ENCODE measurements at regions not wholly inside any gene's neighbourhood (a gene's known extent, or its start where the extent isn't known, plus 50 kb on each side); places are given as distances from the start of the nearest gene placed in this dataset.
"Not testable (repeated sequence)": the region's sequence is repeated elsewhere in the genome, so short reads cannot be mapped to it uniquely, and the experiment has no call there.

DNA sequence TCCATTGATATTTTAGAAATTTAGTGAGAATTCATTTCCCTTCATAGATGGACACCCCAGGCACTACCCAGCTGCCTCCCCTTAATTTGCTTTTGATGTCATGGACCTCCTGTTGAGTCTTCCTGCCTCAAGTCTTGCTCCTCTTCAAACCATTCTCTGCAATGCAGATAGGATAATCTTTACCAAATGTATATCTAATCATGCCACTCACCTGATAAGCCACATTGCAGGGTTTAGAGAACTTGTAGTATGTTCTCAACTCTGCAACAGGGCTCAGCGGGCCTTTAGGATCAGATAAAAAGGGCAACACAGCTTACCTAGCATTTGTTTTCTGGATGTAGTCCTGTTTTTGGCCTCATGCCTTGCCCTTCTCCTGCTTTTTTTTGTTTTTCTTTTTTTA lies 234.5 kb downstream of the EMP1 start:
- DNase-seq: no peak

DNA sequence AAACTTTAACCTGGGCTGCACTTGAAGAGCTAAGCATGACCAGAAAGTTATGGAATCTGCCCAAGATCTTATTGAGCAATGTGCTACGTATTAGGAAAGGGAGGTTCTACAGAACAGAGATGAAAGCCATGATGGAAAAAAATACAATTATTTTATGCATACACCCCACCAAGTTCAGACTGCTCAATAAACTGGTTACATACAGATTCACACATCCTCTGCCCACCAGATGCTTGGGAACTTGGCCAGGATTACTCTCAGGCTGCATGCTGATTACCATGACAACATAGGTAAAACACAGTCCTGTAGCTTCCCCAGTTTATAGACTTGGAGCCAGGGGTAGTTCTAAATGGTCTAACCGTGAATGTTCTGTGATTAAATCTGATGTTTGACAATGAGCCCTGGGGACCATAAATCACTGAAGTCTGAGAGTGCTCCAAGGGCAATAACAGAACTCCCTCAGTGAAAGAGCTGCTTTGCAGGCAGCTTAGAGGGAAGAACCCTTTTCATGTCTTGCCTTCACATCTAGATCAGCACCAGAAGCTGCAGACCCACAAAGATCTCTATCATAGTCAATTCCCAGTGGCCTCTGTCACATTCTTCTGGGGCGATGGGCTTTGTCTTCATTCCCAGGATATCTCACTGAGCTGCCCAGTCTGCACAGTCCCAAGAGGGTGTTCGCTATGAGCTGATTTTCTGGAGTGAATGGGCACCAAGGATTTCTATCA lies 232.2 kb downstream of the EMP1 start:
- DNase-seq: no peak

DNA sequence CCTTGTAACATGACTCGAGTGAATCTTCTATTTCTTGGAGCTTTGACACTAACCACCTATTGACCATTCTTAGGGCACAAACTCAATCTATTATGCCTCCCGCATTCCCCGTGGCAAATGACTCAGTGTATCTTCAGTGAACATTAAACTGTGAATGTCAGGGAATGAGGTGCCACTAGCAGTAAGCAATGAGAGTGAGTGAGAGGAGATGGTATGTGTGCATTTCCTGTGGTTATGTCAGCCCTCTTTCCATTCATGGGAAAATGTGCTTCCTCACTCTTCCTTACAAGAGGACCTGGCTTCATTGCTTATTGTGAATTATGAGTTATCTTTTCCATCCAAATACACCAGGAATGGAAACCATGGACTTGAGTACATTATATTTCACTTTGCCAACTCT lies 229.2 kb downstream of the EMP1 start:
- no peak for DNase-seq

DNA sequence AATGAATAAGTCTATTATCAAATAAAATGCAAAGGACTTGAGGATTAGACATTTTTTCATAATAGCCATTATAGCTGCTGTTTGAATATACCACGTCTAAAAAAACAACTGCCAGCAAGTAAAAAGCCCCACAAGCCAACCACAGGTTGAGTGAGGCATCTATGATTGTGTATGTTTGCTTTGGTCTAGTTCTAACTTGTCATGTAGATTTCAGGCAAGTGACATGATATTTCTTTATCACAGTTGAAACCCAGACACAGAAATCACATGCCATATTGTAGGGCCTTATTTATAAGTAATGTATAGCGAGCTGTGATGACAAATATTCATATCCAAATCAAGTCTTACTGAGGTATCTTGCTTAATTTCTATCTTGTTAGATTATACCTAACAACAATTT lies 225.8 kb downstream of the EMP1 start:
- DNase-seq: no peak

DNA sequence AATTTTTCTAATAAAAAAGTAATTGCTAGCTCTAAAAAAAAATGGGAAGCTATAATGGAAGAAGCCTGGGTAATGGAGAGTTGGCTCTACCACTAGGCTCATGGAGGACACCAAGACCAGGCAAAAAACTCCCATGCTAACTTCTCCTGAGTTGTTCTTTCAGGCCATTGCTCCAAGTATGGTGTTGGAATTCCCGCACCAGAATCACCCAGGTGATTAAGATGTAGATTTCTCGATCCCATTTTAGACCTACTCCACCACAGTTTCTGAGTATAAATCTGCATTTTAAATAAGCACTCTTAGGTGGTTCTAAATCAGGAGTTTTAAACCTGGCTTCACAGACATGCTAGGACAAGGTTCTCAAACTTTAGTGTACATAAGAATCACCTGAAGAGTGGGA lies 221.0 kb downstream of the EMP1 start:
- DNase-seq: no peak

DNA sequence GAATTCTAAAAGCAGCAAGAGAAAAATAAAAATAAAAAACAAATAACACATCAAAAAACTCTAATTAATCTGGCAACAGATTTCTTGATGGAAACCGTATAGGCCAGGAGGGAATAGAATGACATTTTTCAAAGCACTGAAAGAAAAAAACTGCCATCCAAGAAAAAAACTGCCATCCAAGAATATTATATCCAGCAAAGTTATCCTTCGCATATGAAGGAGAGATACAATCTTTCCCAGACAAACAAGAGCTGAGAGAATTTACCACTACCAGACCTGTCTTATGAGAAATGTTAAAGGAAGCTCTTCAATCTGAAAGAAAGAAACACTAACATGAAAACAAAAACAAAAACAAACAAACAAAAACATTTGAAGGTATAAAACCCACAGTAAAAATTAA lies 214.8 kb downstream of the EMP1 start:
- no peak for DNase-seq

DNA sequence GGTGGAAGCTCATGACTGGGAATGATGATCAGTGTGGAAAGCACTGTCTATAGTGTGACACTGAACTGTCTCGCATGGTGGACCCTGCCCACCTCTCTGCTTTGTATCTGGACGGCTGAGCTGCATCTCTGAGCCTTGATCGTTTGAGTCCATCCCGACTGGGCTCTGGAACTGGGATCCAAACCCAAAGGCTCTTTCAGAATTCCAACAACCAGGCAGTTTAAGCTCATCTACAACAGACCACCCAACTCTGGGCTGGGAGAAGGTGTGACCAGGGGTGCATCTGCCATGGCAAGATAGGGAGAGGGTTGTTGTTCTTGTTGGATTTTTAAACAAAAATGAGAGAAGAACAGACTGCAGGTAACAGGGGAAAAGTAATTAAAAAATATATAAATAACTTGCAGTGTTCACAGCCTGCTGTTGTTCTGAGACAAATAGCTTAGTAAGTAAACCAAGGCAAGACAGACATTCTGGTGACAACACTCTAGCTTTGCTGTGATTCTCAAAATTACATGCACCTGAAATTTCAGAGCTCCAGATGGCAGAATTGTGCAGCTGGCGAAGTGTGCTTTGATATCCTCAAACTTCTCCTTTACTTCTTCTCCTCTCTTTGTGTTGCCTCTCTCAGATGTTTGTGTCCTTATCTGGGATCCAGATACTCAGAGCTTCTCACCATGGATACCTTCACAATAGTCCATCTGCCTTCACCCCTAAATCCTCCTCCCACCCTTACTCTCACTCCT lies 209.6 kb downstream of the EMP1 start:
- no peak for DNase-seq

DNA sequence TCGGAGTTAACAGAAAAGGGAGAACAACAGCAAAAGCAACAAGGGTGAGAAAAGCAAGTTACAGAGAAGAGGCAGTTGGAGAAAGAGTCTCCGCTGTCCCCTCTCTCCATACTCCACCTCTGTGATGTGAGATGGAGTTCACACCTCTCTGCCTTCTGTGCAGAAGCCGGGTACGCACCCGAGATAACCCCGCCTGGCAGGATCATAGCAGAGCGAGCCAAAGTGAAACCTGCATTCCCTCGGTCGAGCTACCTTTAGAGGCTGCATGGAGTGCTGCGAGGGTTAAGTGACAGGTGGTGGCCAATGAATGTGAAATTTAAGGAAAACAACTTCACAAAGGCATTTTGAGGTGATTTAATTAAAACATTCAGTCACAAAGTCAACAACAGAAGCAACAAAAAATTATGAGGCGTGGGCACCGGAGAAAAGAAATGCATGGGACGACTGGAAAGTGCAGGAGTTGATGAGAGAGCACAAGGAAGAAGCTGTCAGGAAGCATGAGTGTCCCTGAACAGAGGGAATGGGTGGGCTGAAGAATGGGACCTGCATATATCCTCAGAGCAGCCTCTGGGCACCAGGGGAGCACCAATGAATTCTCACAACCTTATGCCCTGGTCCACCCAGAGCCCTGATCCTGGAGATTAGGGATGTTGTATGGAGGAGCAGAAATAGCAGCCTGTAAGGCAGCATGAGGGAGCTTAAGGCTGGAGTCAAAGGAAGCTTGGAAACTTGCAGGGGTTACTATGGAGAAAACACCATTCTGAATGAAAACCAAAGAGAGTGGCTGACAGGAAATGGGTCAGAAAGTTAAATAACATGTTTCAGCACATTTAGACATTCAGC lies 208.3 kb downstream of the EMP1 start:
- DNase-seq: no peak

DNA sequence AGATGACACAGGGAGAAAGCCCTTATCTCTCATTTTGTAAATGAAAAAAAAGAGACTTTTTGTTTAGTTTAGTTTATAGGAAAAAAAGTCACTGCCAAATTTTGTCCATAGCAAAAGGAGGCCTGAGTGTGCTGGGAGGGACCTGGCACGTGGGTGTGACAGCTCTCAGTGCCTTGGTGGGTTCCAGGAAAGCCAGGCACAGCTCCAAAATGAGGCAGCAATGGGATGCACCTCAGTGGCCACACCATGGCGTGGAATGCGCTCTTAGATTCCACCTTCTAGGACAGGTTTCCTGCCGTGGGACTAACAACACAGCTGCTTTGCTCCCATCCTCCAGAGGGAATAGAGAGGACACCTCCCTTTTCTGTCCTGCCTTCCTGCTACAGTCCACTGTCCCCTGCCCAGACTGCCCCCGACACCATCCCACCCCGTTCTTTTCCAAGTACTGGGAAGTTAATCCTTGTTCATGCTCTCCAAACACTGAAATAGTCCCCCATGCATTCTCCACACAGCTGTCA lies 207.6 kb downstream of the EMP1 start:
- no peak for DNase-seq

DNA sequence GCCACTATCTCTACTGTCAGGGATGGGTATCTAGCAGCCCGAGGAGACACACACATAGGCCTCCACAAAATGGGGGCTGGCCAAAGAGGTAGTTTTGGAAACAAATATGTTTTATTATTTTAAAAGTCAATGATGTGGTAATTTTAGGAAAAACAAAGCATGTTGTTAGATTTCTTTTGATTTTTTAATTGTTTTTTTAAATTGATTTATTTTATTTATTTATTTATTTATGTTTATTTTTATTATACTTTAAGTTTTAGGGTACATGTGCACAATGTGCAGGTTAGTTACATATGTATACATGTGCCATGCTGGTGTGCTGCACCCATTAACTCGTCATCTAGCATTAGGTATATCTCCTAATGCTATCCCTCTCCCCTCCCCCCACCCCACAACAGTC lies 194.8 kb downstream of the EMP1 start:
- not testable (repeated sequence) for DNase-seq

DNA sequence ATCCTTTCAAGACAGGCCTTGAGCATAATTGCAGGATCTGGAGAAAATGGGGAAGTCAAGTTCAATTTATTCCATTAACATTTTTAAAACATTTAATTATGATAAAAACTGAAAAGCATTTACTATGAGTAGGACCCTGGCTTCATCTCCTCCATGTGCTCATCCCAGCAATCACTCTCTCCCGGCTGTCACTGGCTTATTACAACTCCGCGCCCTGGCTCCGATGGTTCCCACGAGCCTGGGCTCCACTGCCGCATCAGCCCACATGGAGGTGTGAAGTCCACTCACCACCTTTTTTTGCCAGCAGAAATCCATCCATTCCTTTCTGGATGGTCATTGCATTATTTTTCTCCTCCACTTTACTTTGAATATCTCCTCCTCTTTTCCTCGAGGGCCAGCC lies 194.4 kb downstream of the EMP1 start:
- no peak for DNase-seq

DNA sequence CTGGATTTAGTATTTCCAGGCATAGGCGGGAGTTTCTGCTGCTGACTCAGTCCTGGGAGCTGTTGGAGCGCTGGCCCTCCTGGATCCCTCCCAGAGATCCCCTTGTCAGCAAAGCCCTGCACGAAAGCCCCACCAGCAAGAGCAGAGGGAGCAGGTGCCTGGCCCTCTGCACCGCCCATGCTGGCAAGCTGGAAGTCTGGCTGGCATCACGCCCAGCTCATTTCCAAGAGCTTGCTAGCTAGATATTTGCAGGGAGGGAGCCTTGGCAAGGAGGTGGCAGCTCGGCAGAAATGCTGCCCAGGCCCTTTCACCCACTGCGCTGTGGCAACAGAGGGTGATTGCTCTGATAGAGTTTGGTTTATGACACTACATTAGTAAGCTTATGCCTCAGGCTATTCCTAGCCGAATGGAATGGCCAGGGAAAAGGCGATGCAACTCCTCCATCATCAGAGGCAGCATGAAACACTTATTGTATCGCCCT lies 193.9 kb downstream of the EMP1 start:
- no peak for DNase-seq

DNA sequence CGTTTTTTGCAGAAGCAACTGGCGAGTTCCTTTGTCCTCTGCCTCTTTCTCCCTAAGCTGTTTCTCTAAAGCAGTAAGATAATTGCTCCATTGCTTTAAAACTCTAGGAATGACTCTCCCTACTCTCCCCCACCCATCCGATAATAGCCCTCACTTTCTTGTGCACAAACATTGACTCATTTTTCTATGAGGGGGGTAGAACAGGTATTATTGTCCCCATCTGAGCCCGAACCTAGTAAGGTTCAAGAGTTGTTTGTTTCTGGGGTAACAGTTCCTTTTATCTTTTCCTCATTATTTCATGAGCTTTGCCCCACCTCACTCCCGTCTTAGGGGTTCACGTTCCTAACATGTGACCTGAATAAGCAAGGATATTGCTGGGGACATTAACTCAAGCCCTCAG lies 190.6 kb downstream of the EMP1 start:
- DNase-seq: no peak

DNA sequence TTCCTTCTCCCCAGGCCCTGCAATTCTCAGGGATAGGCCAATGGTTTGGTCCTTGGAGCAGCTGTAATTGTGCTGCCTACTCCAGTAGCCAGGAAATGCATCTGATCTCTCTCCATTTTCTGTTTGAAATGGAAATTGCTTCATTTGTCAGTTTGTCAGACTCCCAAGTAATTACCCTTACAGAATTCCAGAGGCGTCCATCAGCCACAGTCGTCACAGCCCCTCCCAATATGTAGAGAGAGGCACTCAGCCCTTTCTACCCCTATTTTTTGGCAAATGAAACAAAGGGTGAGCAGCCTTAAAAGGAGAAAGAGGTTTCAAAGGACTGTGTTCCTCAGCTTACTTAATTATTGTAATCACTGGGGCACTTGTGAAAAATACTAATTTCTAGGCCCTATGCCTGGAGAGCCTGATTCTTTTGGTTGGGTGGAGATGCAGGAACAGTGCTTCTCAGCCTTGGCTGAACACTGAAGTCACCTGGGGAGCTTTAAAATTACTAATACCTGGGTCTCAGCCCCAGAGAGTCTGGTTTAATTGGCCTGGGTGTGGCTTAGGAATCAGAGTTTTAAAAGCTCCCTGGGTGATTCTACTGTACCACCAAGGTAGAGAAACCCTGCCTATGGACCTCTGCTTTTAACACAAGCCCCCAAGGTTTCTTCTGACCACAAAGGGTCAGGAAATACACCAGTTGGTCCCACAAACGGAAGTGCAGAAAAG lies 190.0 kb downstream of the EMP1 start:
- DNase-seq: no peak

DNA sequence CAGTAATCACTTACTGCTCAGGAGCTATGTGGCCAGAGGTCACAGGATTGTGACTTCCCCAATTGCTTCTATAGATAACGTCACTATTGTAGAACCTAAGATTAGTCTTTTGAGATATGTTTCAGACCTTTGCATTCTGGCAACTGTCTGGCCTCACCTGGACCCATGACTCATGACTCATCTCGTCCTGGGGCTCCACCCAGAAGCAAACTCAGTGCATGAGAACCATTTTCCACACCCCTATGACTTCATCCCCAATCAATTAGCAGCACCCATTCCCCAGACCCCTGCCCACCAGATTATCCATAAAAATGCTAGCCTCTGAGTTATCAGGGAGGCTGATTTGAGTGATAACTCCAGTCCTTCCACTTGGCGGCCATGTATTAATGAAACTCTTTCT lies 186.9 kb downstream of the EMP1 start:
- no peak for DNase-seq

DNA sequence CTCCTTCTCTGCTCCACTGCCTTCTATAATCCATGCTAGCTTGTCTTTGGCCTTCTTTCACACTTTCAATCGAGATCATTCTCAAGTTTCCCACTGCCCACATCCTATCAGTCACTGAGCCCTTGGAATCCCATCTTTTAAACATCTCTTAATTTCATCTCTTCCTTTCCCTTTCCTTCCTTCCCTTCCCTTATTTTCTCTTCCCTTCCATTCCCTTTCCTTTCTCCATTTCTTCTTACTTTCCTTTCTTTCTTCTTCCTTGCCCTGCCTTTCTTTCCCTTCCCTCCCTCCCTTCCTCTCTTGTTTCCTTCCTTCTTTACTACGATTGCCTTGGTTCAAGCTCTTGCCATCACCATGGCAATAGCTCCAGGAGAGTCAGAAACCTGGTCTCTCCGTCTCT lies 183.8 kb downstream of the EMP1 start:
- DNase-seq: no peak

DNA sequence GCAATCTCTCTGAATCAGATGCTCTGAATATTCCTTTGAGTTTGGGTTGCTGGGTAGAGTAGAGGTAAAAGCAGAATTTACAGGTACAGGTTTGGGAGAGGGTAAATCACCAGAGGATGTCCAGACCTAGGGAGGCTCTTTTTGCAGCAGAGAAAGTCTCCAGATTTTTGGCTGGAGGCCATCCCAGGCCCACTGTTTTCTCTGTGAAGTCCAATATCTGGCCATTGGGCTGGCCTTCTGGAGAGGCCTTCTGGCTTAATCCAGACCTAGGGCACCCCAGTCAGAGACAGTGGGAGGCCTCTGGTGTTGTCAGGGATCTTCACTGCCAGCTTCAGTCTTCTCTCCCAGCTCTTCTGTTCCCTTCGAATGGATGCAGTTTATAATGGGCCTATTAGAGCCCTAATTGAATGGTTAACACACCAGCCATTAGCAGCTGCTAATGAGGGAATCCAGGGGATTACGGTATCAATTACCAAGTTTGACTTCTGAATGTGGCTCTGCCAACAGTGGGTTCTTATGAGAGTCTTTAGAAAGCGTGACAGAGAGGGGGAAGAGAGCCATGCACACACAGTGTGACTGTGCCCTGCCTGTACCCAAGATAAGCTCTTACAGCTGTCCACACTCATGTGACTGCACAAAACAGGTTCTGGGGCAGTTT lies 183.1 kb downstream of the EMP1 start:
- DNase-seq: no peak

DNA sequence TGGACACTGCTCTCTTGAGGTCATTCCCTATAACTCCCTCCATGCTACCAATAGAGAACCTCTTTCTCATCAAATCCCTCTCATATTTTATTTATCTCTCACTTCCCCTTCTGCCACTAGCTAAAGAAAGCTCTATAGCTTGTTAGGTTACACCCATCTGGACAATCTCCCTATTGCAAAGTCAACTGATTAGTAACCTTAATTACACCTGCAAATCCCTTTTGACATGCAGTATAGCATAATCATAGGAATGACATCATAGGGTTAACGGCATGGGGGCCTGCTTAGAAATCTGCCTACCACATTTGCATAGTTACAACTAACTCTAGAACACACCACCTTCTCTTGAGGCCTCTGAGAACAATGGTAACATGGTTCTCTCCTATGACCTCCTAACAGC lies 181.2 kb downstream of the EMP1 start:
- no peak for DNase-seq

DNA sequence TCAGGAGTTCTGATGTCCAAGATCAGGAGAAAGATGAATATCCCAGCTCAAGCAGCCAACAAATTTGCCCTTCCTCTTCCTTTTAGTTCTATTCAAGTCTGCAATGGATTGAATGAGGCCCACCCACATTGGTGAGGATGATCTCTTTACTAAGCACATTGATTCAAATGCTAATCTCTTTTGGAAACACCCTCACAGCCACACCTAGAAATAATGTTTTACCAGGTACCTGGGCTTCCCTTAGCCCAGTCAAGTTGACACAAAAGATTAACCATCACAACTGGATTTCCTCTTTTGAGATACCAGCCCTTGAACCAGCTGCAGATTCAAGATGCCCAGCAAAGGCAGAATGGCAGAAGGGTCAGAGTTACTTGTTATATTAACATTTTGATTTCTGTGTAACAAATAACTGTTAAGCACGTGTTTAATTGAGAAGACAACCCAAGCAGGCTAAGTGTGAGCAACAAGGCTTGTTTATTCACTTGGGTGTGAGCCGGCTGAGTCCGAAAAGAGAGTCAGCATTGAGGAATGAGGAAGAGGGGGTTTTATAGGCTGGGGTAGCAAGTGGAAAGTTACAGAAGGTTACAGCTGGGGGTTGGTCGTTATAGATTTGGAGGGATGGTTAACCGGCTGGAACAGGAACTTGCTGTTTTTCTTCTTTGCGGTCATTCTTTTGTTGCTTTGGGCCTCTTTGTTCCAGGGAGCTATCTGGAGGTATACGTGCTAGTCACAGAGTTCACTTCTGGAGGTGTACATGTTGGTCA lies 180.3 kb downstream of the EMP1 start:
- no peak for DNase-seq

DNA sequence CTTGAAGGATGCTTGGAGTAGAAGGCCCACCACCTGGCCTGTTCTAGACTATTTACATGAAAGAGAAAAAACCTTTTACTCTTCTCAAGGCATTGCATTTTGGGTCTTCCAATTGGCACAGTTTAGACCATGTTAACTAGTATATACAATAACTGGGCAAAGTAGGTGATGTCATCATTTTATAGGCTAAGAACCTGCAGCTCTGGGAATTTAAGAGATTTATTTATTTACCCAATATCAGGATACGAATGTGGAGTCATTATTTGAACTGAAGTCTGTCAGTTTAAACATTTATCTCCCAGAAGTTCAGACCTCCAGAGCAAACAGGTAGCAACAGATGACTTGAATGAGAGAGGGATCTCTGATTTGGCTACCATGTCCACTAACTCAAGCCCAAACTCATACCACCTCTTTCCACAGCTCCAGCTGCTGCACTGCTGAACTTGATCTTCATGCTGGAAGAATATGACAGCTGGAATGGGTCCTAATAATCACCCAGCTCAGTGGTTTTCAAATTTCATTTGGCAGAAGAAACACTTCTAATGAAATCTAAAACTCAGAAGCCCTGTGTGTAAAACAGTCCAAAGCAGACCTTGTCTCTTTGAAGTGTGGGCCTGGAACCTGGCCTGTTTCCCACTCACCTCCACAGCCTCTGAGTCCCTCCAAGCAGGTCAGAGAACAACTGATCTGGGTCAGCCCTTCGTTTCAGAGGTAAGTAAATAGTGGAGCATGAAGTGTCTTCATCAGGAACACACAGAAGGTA lies 179.2 kb downstream of the EMP1 start:
- no peak for DNase-seq

DNA sequence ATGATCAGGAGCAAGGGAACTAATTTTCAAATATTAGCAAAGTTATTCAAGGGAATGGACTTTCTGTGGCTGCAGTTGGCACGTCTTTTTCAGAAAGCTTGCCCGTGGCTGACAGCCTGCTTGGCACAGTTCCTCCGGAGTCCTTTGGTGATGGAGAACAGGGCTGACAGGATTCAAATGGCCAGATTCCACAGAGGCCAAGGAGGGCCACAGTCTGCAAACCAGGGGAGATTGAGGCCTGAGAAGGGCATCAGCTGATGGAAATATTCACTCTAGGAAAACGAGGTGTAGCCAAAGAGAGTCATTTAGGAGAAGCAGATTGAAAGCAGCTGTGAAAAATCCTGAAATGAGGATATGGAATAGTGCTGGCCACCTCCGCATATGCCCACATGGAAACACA lies 178.3 kb downstream of the EMP1 start:
- no peak for DNase-seq

Measured in NCI-H510A treated with DMSO at 0.1 percent for 48 hours (cell line).